ENCODE measurements at regions not wholly inside any gene's neighbourhood (a gene's known extent, or its start where the extent isn't known, plus 50 kb on each side); places are given as distances from the start of the nearest gene placed in this dataset.

- TF ChIP-seq, protein P1, sequence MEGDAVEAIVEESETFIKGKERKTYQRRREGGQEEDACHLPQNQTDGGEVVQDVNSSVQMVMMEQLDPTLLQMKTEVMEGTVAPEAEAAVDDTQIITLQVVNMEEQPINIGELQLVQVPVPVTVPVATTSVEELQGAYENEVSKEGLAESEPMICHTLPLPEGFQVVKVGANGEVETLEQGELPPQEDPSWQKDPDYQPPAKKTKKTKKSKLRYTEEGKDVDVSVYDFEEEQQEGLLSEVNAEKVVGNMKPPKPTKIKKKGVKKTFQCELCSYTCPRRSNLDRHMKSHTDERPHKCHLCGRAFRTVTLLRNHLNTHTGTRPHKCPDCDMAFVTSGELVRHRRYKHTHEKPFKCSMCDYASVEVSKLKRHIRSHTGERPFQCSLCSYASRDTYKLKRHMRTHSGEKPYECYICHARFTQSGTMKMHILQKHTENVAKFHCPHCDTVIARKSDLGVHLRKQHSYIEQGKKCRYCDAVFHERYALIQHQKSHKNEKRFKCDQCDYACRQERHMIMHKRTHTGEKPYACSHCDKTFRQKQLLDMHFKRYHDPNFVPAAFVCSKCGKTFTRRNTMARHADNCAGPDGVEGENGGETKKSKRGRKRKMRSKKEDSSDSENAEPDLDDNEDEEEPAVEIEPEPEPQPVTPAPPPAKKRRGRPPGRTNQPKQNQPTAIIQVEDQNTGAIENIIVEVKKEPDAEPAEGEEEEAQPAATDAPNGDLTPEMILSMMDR (IDR thresholded peaks at IDR 0.05) = no peak
- ATAC-seq (ENCODE audit: low FRiP score) = no peak
- no peak for DNase-seq (ENCODE audit: low spot score)
Observed at GRCh38 chr12:88882662-88883061, 302.4 kb upstream of the KITLG start.

DNA sequence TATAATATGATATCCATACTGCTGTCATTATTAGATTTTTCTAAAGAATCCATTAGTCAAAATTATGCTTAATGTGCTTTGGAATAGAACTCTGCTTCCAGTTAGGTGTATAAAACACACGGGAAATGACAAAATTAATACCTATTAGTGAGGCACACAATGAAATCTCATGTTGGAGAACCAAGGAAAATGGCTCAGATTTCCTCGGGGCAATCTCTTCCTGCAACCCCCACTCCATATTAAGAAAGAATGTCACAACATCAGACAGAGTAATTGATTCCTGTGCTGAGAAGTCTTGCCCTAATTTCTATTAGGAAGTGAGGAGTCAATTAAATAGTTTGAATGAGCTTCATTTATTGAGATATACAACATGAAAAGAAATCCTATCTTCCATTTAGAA lies 299.8 kb upstream of the KITLG start:
- TF ChIP-seq, protein P1 (IDR thresholded peaks at IDR 0.05) = no peak
- ATAC-seq (ENCODE audit: low FRiP score) (no peak), DNase-seq (ENCODE audit: low spot score) (no peak)

GRCh38 chr12:88878295-88878694 lies 298.0 kb upstream of the KITLG start:
- TF ChIP-seq, protein P1 (IDR thresholded peaks at IDR 0.05) = no peak
- DNase-seq (ENCODE audit: low spot score) (no peak), ATAC-seq (ENCODE audit: low FRiP score) (no peak)

GRCh38 chr12:88876857-88877256 lies 296.6 kb upstream of the KITLG start:
- ATAC-seq (ENCODE audit: low FRiP score) = no peak
- DNase-seq (ENCODE audit: low spot score) = no peak
- TF ChIP-seq, protein P1 (IDR thresholded peaks at IDR 0.05) = no peak

GRCh38 chr12:88870000-88870737 lies 289.9 kb upstream of the KITLG start:
- ATAC-seq (ENCODE audit: low FRiP score) = no peak
- TF ChIP-seq, protein P1 (IDR thresholded peaks at IDR 0.05) = no peak
- no peak for DNase-seq (ENCODE audit: low spot score)

DNA sequence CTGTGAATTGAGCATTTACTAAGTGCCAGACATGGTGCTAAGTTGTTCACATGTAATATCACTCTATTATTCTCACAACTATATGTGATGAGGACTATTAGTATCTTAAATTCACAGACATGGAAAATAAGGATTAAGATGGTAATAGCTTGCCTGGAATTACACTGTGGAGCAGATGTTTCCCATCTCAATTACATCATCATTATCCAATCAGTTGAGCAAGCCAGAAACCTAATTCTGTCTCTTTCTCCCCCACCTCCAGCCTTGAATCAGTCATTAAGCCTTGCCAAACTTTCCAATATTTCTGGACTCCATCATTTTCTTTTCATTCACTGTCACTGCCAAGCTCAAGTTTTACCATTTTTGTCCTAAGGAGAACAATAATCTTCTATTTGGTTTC lies 287.8 kb upstream of the KITLG start:
- DNase-seq (ENCODE audit: low spot score) = no peak
- no peak for ATAC-seq (ENCODE audit: low FRiP score)
- TF ChIP-seq, protein P1 (IDR thresholded peaks at IDR 0.05) = no peak

DNA sequence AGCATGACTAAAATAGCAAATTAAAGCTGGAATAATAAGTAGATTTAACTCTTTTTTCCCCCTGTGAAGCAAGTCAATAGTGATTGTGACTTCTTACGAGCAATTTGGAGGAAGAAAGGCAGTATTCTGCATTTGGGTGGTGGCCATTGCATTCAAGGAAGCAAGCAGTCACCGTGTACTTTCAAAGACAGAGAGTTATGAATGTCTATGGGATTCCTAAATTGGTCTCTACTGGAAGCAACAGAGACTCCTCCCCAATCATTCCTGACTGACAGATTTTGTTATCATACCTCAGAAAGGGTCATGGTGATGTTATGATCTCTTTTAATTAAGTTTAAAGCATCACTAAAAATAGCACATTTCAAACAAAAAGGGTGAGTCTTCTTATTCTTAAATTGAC lies 287.2 kb upstream of the KITLG start:
- ATAC-seq (ENCODE audit: low FRiP score) (no peak), DNase-seq (ENCODE audit: low spot score) (no peak)
- TF ChIP-seq, protein P1 (IDR thresholded peaks at IDR 0.05) = no peak
